ENCODE measurements at regions not wholly inside any gene's neighbourhood (a gene's known extent, or its start where the extent isn't known, plus 50 kb on each side); places are given as distances from the start of the nearest gene placed in this dataset.

GRCh38 chr13:73171926-73172325, 113.1 kb downstream of the KLF5 start:
- Histone ChIP-seq H3K4me3 (no peak overlapping the region), H3K9ac (ENCODE audit: low read depth in 2 of 2, low read length in 2 of 2) (peak overlapping the region in 1 of 2 donors; percentile 56), H3K4me1 (peaks cover 17% of the 10 kb centered on the region), H3K9me3 (no peaks in the 10 kb centered on the region), H3K36me3 (no peaks in the 10 kb centered on the region), H3K27ac (peak overlapping the region; percentile 91), H3K27me3 (no peaks in the 10 kb centered on the region)
- DNase-seq = no peak
- no peak for TF ChIP-seq CTCF (IDR thresholded peaks at IDR 0.05)
- intact Hi-C loops (cut with DNase I) = no loop called here

- Histone ChIP-seq H3K4me3 (no peak overlapping the region), H3K27ac (peak overlapping the region; percentile 91), H3K27me3 (no peaks in the 10 kb centered on the region), H3K9ac (ENCODE audit: low read depth in 2 of 2, low read length in 2 of 2) (peak overlapping the region in 1 of 2 donors; percentile 56), H3K36me3 (no peaks in the 10 kb centered on the region), H3K4me1 (peaks cover 17% of the 10 kb centered on the region), H3K9me3 (no peaks in the 10 kb centered on the region)
- no peak for TF ChIP-seq CTCF (IDR thresholded peaks at IDR 0.05)
- peak; percentile 87 for DNase-seq
- intact Hi-C loops (cut with DNase I) = no loop called here
Observed at GRCh38 chr13:73171271-73171682, 112.5 kb downstream of the KLF5 start.

GRCh38 chr13:73169971-73170370, 111.2 kb downstream of the KLF5 start:
- peaks cover 17% of the 10 kb centered on the region for H3K4me1 ChIP-seq
- H3K27ac ChIP-seq = peak overlapping the region; percentile 91

GRCh38 chr13:73168953-73169401, 110.2 kb downstream of the KLF5 start:
- peak overlapping the region; percentile 91 for H3K27ac ChIP-seq
- peak overlapping the region in 1 of 2 donors; percentile 44 for H3K9ac ChIP-seq (ENCODE audit: low read depth in 2 of 2, low read length in 2 of 2)
- no peaks in the 10 kb centered on the region for H3K36me3 ChIP-seq
- H3K27me3 ChIP-seq = no peaks in the 10 kb centered on the region
- no peak for TF ChIP-seq CTCF (IDR thresholded peaks at IDR 0.05)
- H3K4me1 ChIP-seq = peaks cover 17% of the 10 kb centered on the region
- H3K4me3 ChIP-seq = no peak overlapping the region
- intact Hi-C loops (cut with DNase I) = no loop called here
- H3K9me3 ChIP-seq = no peaks in the 10 kb centered on the region
- peak; percentile 53 for DNase-seq

More at GRCh38 chr13:73169971-73170370, 111.2 kb downstream of the KLF5 start:
- H3K9ac ChIP-seq (ENCODE audit: low read depth in 2 of 2, low read length in 2 of 2) = peak overlapping the region in 1 of 2 donors; percentile 48
- intact Hi-C loops (cut with DNase I) = no loop called here
- TF ChIP-seq CTCF (IDR thresholded peaks at IDR 0.05) = no peak
- H3K9me3 ChIP-seq = no peaks in the 10 kb centered on the region
- DNase-seq = no peak
- H3K4me3 ChIP-seq = no peak overlapping the region
- no peaks in the 10 kb centered on the region for H3K36me3 ChIP-seq
- H3K27me3 ChIP-seq = no peaks in the 10 kb centered on the region

GRCh38 chr13:73168226-73168952, 109.6 kb downstream of the KLF5 start:
- no peak for DNase-seq
- Histone ChIP-seq H3K4me3 (no peak overlapping the region), H3K27ac (peak overlapping the region; percentile 91), H3K27me3 (no peaks in the 10 kb centered on the region), H3K36me3 (no peaks in the 10 kb centered on the region), H3K9me3 (no peaks in the 10 kb centered on the region), H3K4me1 (peaks cover 17% of the 10 kb centered on the region), H3K9ac (ENCODE audit: low read depth in 2 of 2, low read length in 2 of 2) (peak overlapping the region in 1 of 2 donors; percentile 44)
- TF ChIP-seq CTCF (IDR thresholded peaks at IDR 0.05) = no peak
- intact Hi-C loops (cut with DNase I) = no loop called here

Measured in colonic mucosa (tissue), 4 donors.